NK-92 (cell line): ENCODE measurements at regions not wholly inside any gene's neighbourhood (a gene's known extent, or its start where the extent isn't known, plus 50 kb on each side); places are given as distances from the start of the nearest gene placed in this dataset.

ENCODE experiments used
- DNase-seq: peaks from one replicate; lab custom pipeline; 2025; ENCODE audit not compliant: unreplicated experiment; lab: John Stamatoyannopoulos, UW

- DNase-seq, result no peak
Observed at GRCh38 chr14:22418631-22419030, 170.4 kb downstream of the DAD1 start.

- no peak for DNase-seq
Observed at GRCh38 chr14:22417914-22418313, 171.1 kb downstream of the DAD1 start.

GRCh38 chr14:22416193-22416592 lies 172.8 kb downstream of the DAD1 start:
- no peak for DNase-seq

- DNase-seq, result no peak
Observed at GRCh38 chr14:22415605-22415959, 173.4 kb downstream of the DAD1 start.

- no peak for DNase-seq
Observed at GRCh38 chr14:22414876-22415604, 174.0 kb downstream of the DAD1 start.

- no peak for DNase-seq
Observed at GRCh38 chr14:22412926-22413411, 176.1 kb downstream of the DAD1 start.

GRCh38 chr14:22411398-22412055 lies 177.5 kb downstream of the DAD1 start:
- DNase-seq, result no peak

- no peak for DNase-seq
Observed at GRCh38 chr14:22410497-22410896, 178.5 kb downstream of the DAD1 start.

GRCh38 chr14:22409006-22409405 lies 180.0 kb downstream of the DAD1 start:
- DNase-seq, result no peak

- DNase-seq, result no peak
Observed at GRCh38 chr14:22408547-22408946, 180.5 kb downstream of the DAD1 start.

GRCh38 chr14:22407033-22407432 lies 182.0 kb downstream of the DAD1 start:
- no peak for DNase-seq

GRCh38 chr14:22405201-22405600 lies 183.8 kb downstream of the DAD1 start:
- no peak for DNase-seq

- no peak for DNase-seq
Observed at GRCh38 chr14:22403296-22403695, 185.7 kb downstream of the DAD1 start.

GRCh38 chr14:22400655-22401259 lies 188.3 kb downstream of the DAD1 start:
- no peak for DNase-seq

GRCh38 chr14:22399776-22400175 lies 189.2 kb downstream of the DAD1 start:
- DNase-seq, result no peak

- no peak for DNase-seq
Observed at GRCh38 chr14:22397221-22397737, 191.7 kb downstream of the DAD1 start.

- no peak for DNase-seq
Observed at GRCh38 chr14:22395803-22396202, 193.2 kb downstream of the DAD1 start.

- no peak for DNase-seq
Observed at GRCh38 chr14:22394616-22395015, 194.4 kb downstream of the DAD1 start.

- DNase-seq, result no peak
Observed at GRCh38 chr14:22393796-22394195, 195.2 kb downstream of the DAD1 start.

- no peak for DNase-seq
Observed at GRCh38 chr14:22391908-22392565, 197.0 kb downstream of the DAD1 start.

- DNase-seq, result no peak
Observed at GRCh38 chr14:22390824-22391461, 198.1 kb downstream of the DAD1 start.
